CD4-positive, alpha-beta T cell (primary cell): ENCODE measurements at regions not wholly inside any gene's neighbourhood (a gene's known extent, or its start where the extent isn't known, plus 50 kb on each side); places are given as distances from the start of the nearest gene placed in this dataset.

Experiments used
- ATAC-seq: fragments of 200-7000 bp; cut with Tn5 transposase; one replicate; pipeline ENCODE4 v1.10.0; 2022; ENCODE audit warnings: mild to moderate bottlenecking; ENCODE audit not compliant: poor library complexity
- CTCF ChIA-PET: fragments of 350-600 bp; sonication (Branson Sonifier 250); formaldehyde crosslinking; loops from one replicate; lab custom pipeline; 2021; ENCODE audit warnings: antibody characterized with exemption, inconsistent platforms; lab: Charles Lee
- POLR2A ChIA-PET: fragments of 350-600 bp; sonication (Branson Sonifier 250); formaldehyde crosslinking; loops from one replicate; lab custom pipeline; 2021; ENCODE audit warnings: antibody characterized with exemption, inconsistent platforms; lab: Charles Lee
- DNase-seq, 14 experiments: peaks; one replicate each; pipeline ENCODE4 v3.0.0-alpha.2; 2013 to 2020; ENCODE audit warnings: mixed read lengths in 2 of 14
- H3K27ac ChIP-seq, 2 donors: one replicate each; pipeline versions ENCODE4 v1.5.1 to v1.7.0; 2013; ENCODE audit warnings: low read length in 2 of 2, low read depth in 1 of 2, mild to moderate bottlenecking in 1 of 2
- H3K27me3 ChIP-seq, 2 experiments: 1 replicate in 1 of 2; 2 replicates in 1 of 2; pipeline versions ENCODE4 v1.6.1 to v1.7.0; 2013; ENCODE audit warnings: low read length in 2 of 2, control low read depth in 1 of 2, mild to moderate bottlenecking in 1 of 2, moderate library complexity in 1 of 2; ENCODE audit not compliant: insufficient read depth in 2 of 2, control insufficient read depth in 1 of 2
- H3K36me3 ChIP-seq: one replicate; pipeline ENCODE4 v1.6.1; 2013; ENCODE audit warnings: low read length, control low read depth; ENCODE audit not compliant: insufficient read depth
- H3K4me1 ChIP-seq: one replicate; pipeline ENCODE4 v1.6.1; 2013; ENCODE audit warnings: low read length, control low read depth; ENCODE audit not compliant: insufficient read depth
- H3K4me3 ChIP-seq: one replicate; pipeline ENCODE4 v1.5.1; 2013; ENCODE audit warnings: mild to moderate bottlenecking, low read length, moderate library complexity
- H3K9me3 ChIP-seq, 2 experiments: 1 replicate in 1 of 2; 2 replicates in 1 of 2; pipeline versions ENCODE4 v1.6.1 to v1.7.0; 2013; ENCODE audit warnings: low read length in 2 of 2, mild to moderate bottlenecking in 2 of 2, control low read depth in 1 of 2, moderate library complexity in 1 of 2; ENCODE audit not compliant: control insufficient read depth in 1 of 2, insufficient read depth in 1 of 2
- H3K27ac Mint-ChIP-seq: one replicate; pipeline ENCODE4 v1.8.0; 2020; ENCODE audit warnings: mixed read lengths
- H3K27me3 Mint-ChIP-seq: one replicate; pipeline ENCODE4 v1.8.0; 2021; ENCODE audit warnings: mixed read lengths
- H3K36me3 Mint-ChIP-seq: one replicate; pipeline ENCODE4 v1.8.0; 2021; ENCODE audit warnings: low read depth, mixed read lengths
- H3K4me1 Mint-ChIP-seq: one replicate; pipeline ENCODE4 v1.8.0; 2021; ENCODE audit warnings: low read depth, mixed read lengths
- H3K4me3 Mint-ChIP-seq: one replicate; pipeline ENCODE4 v1.8.0; 2020; ENCODE audit warnings: mild to moderate bottlenecking, mixed read lengths
- H3K9me3 Mint-ChIP-seq: one replicate; pipeline ENCODE4 v1.8.0; 2020; ENCODE audit warnings: mixed read lengths
- CTCF ChIP-seq: fragments of 200-600 bp; IDR thresholded peaks from one replicate; pipeline ENCODE4 v1.8.0; 2022; ENCODE audit warnings: antibody characterized with exemption, mild to moderate bottlenecking
- intact Hi-C, 2 experiments: fragments of 100-400 bp; cut with DNase I in 1 of 2; cut with micrococcal nuclease in 1 of 2; formaldehyde crosslinking; loops; one replicate each; pipeline versions ENCODE4 v1.15.1 to v1.9.0; 2023 to 2025; cut with DNase I, micrococcal nuclease

- Mint-ChIP-seq H3K4me3 (no peak overlapping the region), H3K27ac (no peak overlapping the region), H3K4me1 (no peaks in the 10 kb centered on the region), H3K27me3 (no peaks in the 10 kb centered on the region), H3K36me3 (no peaks in the 10 kb centered on the region), H3K9me3 (no peaks in the 10 kb centered on the region)
- ChIA-PET POLR2A (no interaction called here), CTCF (no interaction called here)
- no peak overlapping the region for H3K27ac ChIP-seq
- ATAC-seq (no peak), DNase-seq (no peak)
- no peaks in the 10 kb centered on the region for H3K27me3 ChIP-seq
- intact Hi-C loops: no loop called here
- no peaks in the 10 kb centered on the region for H3K4me1 ChIP-seq
- H3K36me3 ChIP-seq: no peaks in the 10 kb centered on the region
- no peak for TF ChIP-seq CTCF
- H3K9me3 ChIP-seq: no peaks in the 10 kb centered on the region
- H3K4me3 ChIP-seq: no peak overlapping the region
Observed at GRCh38 chr13:50693727-50694126, 149.8 kb downstream of the DLEU7 start.

GRCh38 chr13:50697746-50698539 is 145.5 kb downstream of the DLEU7 start:
- CTCF ChIA-PET: no interaction called here
- Histone ChIP-seq H3K4me3 (no peak overlapping the region), H3K9me3 (no peaks in the 10 kb centered on the region), H3K27me3 (no peaks in the 10 kb centered on the region), H3K36me3 (no peaks in the 10 kb centered on the region), H3K27ac (no peak overlapping the region), H3K4me1 (no peaks in the 10 kb centered on the region)
- Mint-ChIP-seq H3K27me3 (no peaks in the 10 kb centered on the region), H3K27ac (no peak overlapping the region), H3K4me3 (no peak overlapping the region), H3K36me3 (no peaks in the 10 kb centered on the region), H3K4me1 (no peaks in the 10 kb centered on the region), H3K9me3 (no peaks in the 10 kb centered on the region)
- intact Hi-C loops: no loop called here
- no peak for DNase-seq
- TF ChIP-seq CTCF: no peak
- POLR2A ChIA-PET: no interaction called here
- ATAC-seq: no peak

GRCh38 chr13:50699874-50700663 is 143.4 kb downstream of the DLEU7 start:
- no peak overlapping the region for H3K4me3 ChIP-seq
- no peaks in the 10 kb centered on the region for H3K4me1 Mint-ChIP-seq
- no peaks in the 10 kb centered on the region for H3K9me3 Mint-ChIP-seq
- no peaks in the 10 kb centered on the region for H3K27me3 Mint-ChIP-seq
- ChIA-PET CTCF (interaction anchor here (0.9 kb wide), 1 partner anchor 12 kb away, joined by 3 read pairs; no protein-coding TSS in a partner anchor), POLR2A (no interaction called here)
- H3K27me3 ChIP-seq: no peaks in the 10 kb centered on the region
- intact Hi-C loops: no loop called here
- DNase-seq (no peak), ATAC-seq (no peak)
- H3K4me1 ChIP-seq: no peaks in the 10 kb centered on the region
- H3K36me3 ChIP-seq: no peaks in the 10 kb centered on the region
- H3K27ac ChIP-seq: no peak overlapping the region
- no peak overlapping the region for H3K4me3 Mint-ChIP-seq
- H3K27ac Mint-ChIP-seq: no peak overlapping the region
- no peaks in the 10 kb centered on the region for H3K9me3 ChIP-seq
- no peaks in the 10 kb centered on the region for H3K36me3 Mint-ChIP-seq
- no peak for TF ChIP-seq CTCF
